K562 (cell line): ENCODE measurements at regions not wholly inside any gene's neighbourhood (a gene's known extent, or its start where the extent isn't known, plus 50 kb on each side); places are given as distances from the start of the nearest gene placed in this dataset.

Experiments used
- ATAC-seq: fragments of 200-7000 bp; cut with Tn5 transposase; 3 replicates; pipeline ENCODE4 v1.9.1; 2020; ENCODE audit warnings: moderate library complexity
- BruUV-seq: library from RNA; stranded (reverse); fragments of 400-500 nt; replicated peaks from 2 replicates; lab custom pipeline; 2021; lab: Mats Ljungman, UMichigan
- CTCF ChIA-PET: fragments of 300-600 bp; formaldehyde crosslinking; extraction: SDS; loops from one replicate; lab custom pipeline; 2021; ENCODE audit warnings: low intra/inter-chr PET ratio; lab: Yijun Ruan, JAX
- POLR2A ChIA-PET: fragments of 300-600, 350-650 bp; sonication (Branson Sonifier 250); formaldehyde crosslinking; extraction: SDS; loops from one replicate; lab custom pipeline; 2021; ENCODE audit warnings: antibody characterized with exemption, inconsistent platforms; lab: Yijun Ruan, JAX
- DNase-seq, 4 experiments: peaks; one replicate each; pipeline versions ENCODE4 v3.0.0 to v3.0.0-alpha.2; 2011 to 2018; ENCODE audit warnings: low spot score in 3 of 4, mixed read lengths in 3 of 4; ENCODE audit errors: extremely low read depth in 1 of 4
- FAIRE-seq: peaks from 2 replicates; lab custom pipeline; 2011; peaks lifted over from hg19 to GRCh38; lab: Jason Lieb, UNC
- H2AFZ ChIP-seq: 2 replicates; pipeline ENCODE4 v1.6.0; 2011; ENCODE audit warnings: low read depth, low read length, control low read depth, inconsistent platforms
- H3K27ac ChIP-seq: fragments of 200-600 bp; 3 replicates; pipeline ENCODE4 v1.8.0; 2011; ENCODE audit warnings: low read depth, mild to moderate bottlenecking, control low read depth, inconsistent platforms, low read length, moderate library complexity, mixed read lengths; ENCODE audit errors: extremely low read depth
- H3K27me3 ChIP-seq, 2 experiments: fragments of 300-600 bp in 1 of 2; 2 replicates in 1 of 2; 3 replicates in 1 of 2; pipeline versions ENCODE4 v1.6.0 to v1.8.0; 2011; ENCODE audit warnings: inconsistent platforms in 2 of 2, low read length in 2 of 2, mild to moderate bottlenecking in 1 of 2, mixed read lengths in 1 of 2, moderate library complexity in 1 of 2; ENCODE audit not compliant: control insufficient read depth in 2 of 2, insufficient read depth in 2 of 2
- H3K36me3 ChIP-seq: fragments of 300-600 bp; 3 replicates; pipeline ENCODE4 v1.8.0; 2011; ENCODE audit warnings: mild to moderate bottlenecking, low read length, inconsistent platforms; ENCODE audit not compliant: control insufficient read depth, insufficient read depth
- H3K4me1 ChIP-seq, 2 experiments: fragments of 200-600 bp in 1 of 2; replicated peaks in 1 of 2; 2 replicates in 1 of 2; 3 replicates in 1 of 2; pipeline versions ENCODE4 v1.5.1 to v1.8.0; 2011; ENCODE audit warnings: inconsistent platforms in 2 of 2, low read length in 2 of 2, mild to moderate bottlenecking in 1 of 2, mixed read lengths in 1 of 2, moderate library complexity in 1 of 2; ENCODE audit not compliant: control insufficient read depth in 2 of 2, insufficient read depth in 2 of 2
- H3K4me2 ChIP-seq: 2 replicates; pipeline ENCODE4 v1.6.1; 2011; ENCODE audit warnings: low read length, control low read depth, inconsistent platforms, mixed read lengths; ENCODE audit not compliant: insufficient read depth
- H3K4me3 ChIP-seq: fragments of 200-600 bp; sonication (generic), shearing (Covaris generic); 2 replicates; pipeline ENCODE4 v1.5.1; 2016; ENCODE audit warnings: control low read depth, inconsistent platforms
- H3K79me2 ChIP-seq: fragments of 200-600 bp; 3 replicates; pipeline ENCODE4 v1.8.0; 2011; ENCODE audit warnings: low read length, inconsistent platforms; ENCODE audit not compliant: control insufficient read depth, insufficient read depth
- H3K9ac ChIP-seq, 2 experiments: 2 replicates each; pipeline versions ENCODE4 v1.6.0 to v1.6.1; 2011; ENCODE audit warnings: low read depth in 2 of 2, low read length in 2 of 2, control low read depth in 1 of 2, inconsistent platforms in 1 of 2, mild to moderate bottlenecking in 1 of 2, mixed read lengths in 1 of 2; ENCODE audit not compliant: insufficient read depth in 1 of 2
- H3K9me1 ChIP-seq: one replicate; pipeline ENCODE4 v1.6.0; 2011; ENCODE audit warnings: inconsistent platforms, mild to moderate bottlenecking, low read length, moderate library complexity; ENCODE audit not compliant: control insufficient read depth, insufficient read depth
- H3K9me3 ChIP-seq: replicated peaks from 2 replicates; pipeline ENCODE4 v1.5.1; 2011; ENCODE audit warnings: low read depth, low read length, inconsistent platforms; ENCODE audit not compliant: control insufficient read depth, insufficient read depth
- H4K20me1 ChIP-seq: replicated peaks from 2 replicates; pipeline ENCODE4 v1.6.1; 2011; ENCODE audit warnings: low read length, inconsistent platforms, mixed read lengths; ENCODE audit not compliant: control insufficient read depth, insufficient read depth
- BDP1 ChIP-seq: IDR thresholded peaks from 3 replicates; pipeline ENCODE4 v1.6.1; 2011; ENCODE audit not compliant: insufficient read length, insufficient read depth
- ELF1 ChIP-seq: fragments of 200-800 bp; sonication (Bioruptor generic); IDR thresholded peaks from 2 replicates; pipeline ENCODE4 v1.6.1; 2016; ENCODE audit warnings: missing genetic modification characterization, missing compliant biosample characterization
- KLF16 ChIP-seq: IDR thresholded peaks from 2 replicates; pipeline ENCODE4 v1.6.1; 2016; ENCODE audit warnings: antibody characterized with exemption
- NR4A1 ChIP-seq, 2 experiments: fragments of 250-450 bp in 1 of 2; fragments of 450-650 bp in 1 of 2; sonication (Bioruptor Pico) in 1 of 2; IDR thresholded peaks; 2 replicates each; pipeline versions ENCODE4 v1.4.0 to v1.6.1; 2016 to 2020; ENCODE audit warnings: mild to moderate bottlenecking in 2 of 2, missing compliant biosample characterization in 1 of 2, missing genetic modification characterization in 1 of 2, moderate library complexity in 1 of 2
- RBM15 ChIP-seq: fragments of 200-400 bp; formaldehyde crosslinking; IDR thresholded peaks from 2 replicates; pipeline ENCODE4 v1.6.1; 2018; ENCODE audit warnings: mild to moderate bottlenecking, low read length, moderate library complexity; ENCODE audit not compliant: insufficient read depth
- RBM22 ChIP-seq: fragments of 200-400 bp; formaldehyde crosslinking; IDR thresholded peaks from 2 replicates; pipeline ENCODE4 v1.6.1; 2018; ENCODE audit warnings: low read length, low read depth; ENCODE audit not compliant: poor library complexity, severe bottlenecking
- SREBF2 ChIP-seq: sonication (generic); formaldehyde crosslinking; IDR thresholded peaks from 2 replicates; pipeline ENCODE4 v1.4.0; 2020; ENCODE audit warnings: mild to moderate bottlenecking, missing genetic modification reagents
- ZNF444 ChIP-seq: fragments of 250-450 bp; sonication (Bioruptor Pico); IDR thresholded peaks from 2 replicates; pipeline ENCODE4 v1.4.0; 2020; ENCODE audit warnings: mild to moderate bottlenecking, moderate library complexity
- ZNF77 ChIP-seq: fragments of 250-450 bp; sonication (Bioruptor Pico); IDR thresholded peaks from 2 replicates; pipeline ENCODE4 v1.5.0; 2020
- WGBS: fragments of 100-300 bp; shearing (Covaris generic); methylation state at CpG from one replicate; pipeline ENCODE4 v1.1.6; 2016; ENCODE audit warnings: low coverage, mixed read lengths; ENCODE audit not compliant: insufficient coverage; ENCODE audit errors: missing lambda C conversion rate; 5-methylcytosine and 5-hydroxymethylcytosine counted together
- in situ Hi-C: fragments of 300-500 bp; cut with MboI; formaldehyde crosslinking; loops from 4 replicates; pipeline ENCODE4 v1.15.0; 2018; ENCODE audit warnings: inconsistent platforms, mixed read lengths
- intact Hi-C: fragments of 100-400 bp; cut with micrococcal nuclease; formaldehyde crosslinking; loops from 2 replicates; pipeline ENCODE4 v1.14.2; 2022
- TF ChIP-seq, protein P1 (sequence below): sonication (generic); formaldehyde crosslinking; IDR thresholded peaks from 2 replicates; pipeline ENCODE4 v1.8.1; 2023; ENCODE audit warnings: mild to moderate bottlenecking, missing genetic modification reagents, moderate library complexity
- TF ChIP-seq, protein P2 (sequence below): fragments of 450-650 bp; IDR thresholded peaks from 2 replicates; pipeline ENCODE4 v1.7.1; 2018; ENCODE audit warnings: mild to moderate bottlenecking, low read depth; ENCODE audit not compliant: partially characterized antibody
- TF ChIP-seq, protein P3 (sequence below), 2 experiments: IDR thresholded peaks in 1 of 2; conservative IDR thresholded peaks in 1 of 2; 2 replicates each; pipeline ENCODE4 v1.6.1; 2016; ENCODE audit warnings: low read depth in 2 of 2, mild to moderate bottlenecking in 1 of 2, missing compliant biosample characterization in 1 of 2, missing genetic modification characterization in 1 of 2, moderate library complexity in 1 of 2
- TF ChIP-seq, protein P4 (sequence below): sonication (generic); formaldehyde crosslinking; IDR thresholded peaks from 2 replicates; pipeline ENCODE4 v1.5.0; 2020; ENCODE audit warnings: missing genetic modification reagents

DNA sequence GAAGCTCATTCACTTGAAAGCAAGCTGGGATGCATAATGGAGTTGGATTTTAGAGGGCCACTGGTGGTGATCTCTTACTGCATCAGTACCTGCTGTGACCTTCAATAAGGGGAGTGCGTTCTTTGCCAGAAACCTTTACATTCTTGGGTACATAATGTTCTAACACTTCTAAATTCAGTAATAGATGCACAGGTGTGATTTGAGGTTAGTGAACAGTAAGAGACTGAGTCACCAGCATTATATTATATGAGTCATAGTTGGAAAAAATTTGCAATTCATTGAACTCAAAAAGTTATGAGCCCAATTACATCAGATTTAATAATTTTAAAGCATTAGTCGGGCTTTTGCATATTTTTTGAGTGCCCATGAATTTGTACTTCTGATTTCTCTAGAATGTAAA lies 803.3 kb downstream of the ADCYAP1 start:
- 0% methylated on average over 2 of the region's 2 CpGs for WGBS
- Histone ChIP-seq H3K4me2 (no peak overlapping the region), H3K36me3 (no peaks in the 10 kb centered on the region), H3K9me3 (no peaks in the 10 kb centered on the region), H3K79me2 (no peaks in the 10 kb centered on the region), H3K4me3 (no peak overlapping the region), H3K27me3 (no peaks in the 10 kb centered on the region), H2AFZ (no peak overlapping the region), H3K4me1 (no peaks in the 10 kb centered on the region), H3K9me1 (no peaks in the 10 kb centered on the region), H3K27ac (no peak overlapping the region), H3K9ac (no peak overlapping the region), H4K20me1 (no peaks in the 10 kb centered on the region)
- ATAC-seq, result no peak
- no peak for FAIRE-seq
- in situ Hi-C loops, result no loop called here
- no peak for DNase-seq
- BruUV-seq, result no TSS peak
- POLR2A ChIA-PET, result interaction anchor here (1.2 kb wide), 1 partner anchor 16 kb away, joined by 4 read pairs; no protein-coding TSS in a partner anchor
- intact Hi-C loops, result no loop called here
- CTCF ChIA-PET, result no interaction called here
- no peak for TF ChIP-seq NR4A1 (CRISPR knock-in tag; IDR thresholded peaks at IDR 0.05)
- no peak for TF ChIP-seq NR4A1 (tag; IDR thresholded peaks at IDR 0.05)
- TF ChIP-seq, protein P1, sequence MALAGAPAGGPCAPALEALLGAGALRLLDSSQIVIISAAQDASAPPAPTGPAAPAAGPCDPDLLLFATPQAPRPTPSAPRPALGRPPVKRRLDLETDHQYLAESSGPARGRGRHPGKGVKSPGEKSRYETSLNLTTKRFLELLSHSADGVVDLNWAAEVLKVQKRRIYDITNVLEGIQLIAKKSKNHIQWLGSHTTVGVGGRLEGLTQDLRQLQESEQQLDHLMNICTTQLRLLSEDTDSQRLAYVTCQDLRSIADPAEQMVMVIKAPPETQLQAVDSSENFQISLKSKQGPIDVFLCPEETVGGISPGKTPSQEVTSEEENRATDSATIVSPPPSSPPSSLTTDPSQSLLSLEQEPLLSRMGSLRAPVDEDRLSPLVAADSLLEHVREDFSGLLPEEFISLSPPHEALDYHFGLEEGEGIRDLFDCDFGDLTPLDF (CRISPR knock-in tag), result no peak
- no peak for TF ChIP-seq BDP1
- no peak for TF ChIP-seq SREBF2 (CRISPR knock-in tag)
- no peak for TF ChIP-seq RBM22
- no peak for TF ChIP-seq ZNF77 (CRISPR knock-in tag)
- no peak for TF ChIP-seq RBM15
- TF ChIP-seq, protein P2, sequence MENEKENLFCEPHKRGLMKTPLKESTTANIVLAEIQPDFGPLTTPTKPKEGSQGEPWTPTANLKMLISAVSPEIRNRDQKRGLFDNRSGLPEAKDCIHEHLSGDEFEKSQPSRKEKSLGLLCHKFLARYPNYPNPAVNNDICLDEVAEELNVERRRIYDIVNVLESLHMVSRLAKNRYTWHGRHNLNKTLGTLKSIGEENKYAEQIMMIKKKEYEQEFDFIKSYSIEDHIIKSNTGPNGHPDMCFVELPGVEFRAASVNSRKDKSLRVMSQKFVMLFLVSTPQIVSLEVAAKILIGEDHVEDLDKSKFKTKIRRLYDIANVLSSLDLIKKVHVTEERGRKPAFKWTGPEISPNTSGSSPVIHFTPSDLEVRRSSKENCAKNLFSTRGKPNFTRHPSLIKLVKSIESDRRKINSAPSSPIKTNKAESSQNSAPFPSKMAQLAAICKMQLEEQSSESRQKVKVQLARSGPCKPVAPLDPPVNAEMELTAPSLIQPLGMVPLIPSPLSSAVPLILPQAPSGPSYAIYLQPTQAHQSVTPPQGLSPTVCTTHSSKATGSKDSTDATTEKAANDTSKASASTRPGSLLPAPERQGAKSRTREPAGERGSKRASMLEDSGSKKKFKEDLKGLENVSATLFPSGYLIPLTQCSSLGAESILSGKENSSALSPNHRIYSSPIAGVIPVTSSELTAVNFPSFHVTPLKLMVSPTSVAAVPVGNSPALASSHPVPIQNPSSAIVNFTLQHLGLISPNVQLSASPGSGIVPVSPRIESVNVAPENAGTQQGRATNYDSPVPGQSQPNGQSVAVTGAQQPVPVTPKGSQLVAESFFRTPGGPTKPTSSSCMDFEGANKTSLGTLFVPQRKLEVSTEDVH, result no peak
- TF ChIP-seq KLF16, result no peak
- TF ChIP-seq, protein P3, sequence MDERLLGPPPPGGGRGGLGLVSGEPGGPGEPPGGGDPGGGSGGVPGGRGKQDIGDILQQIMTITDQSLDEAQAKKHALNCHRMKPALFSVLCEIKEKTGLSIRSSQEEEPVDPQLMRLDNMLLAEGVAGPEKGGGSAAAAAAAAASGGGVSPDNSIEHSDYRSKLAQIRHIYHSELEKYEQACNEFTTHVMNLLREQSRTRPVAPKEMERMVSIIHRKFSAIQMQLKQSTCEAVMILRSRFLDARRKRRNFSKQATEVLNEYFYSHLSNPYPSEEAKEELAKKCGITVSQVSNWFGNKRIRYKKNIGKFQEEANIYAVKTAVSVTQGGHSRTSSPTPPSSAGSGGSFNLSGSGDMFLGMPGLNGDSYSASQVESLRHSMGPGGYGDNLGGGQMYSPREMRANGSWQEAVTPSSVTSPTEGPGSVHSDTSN (CRISPR knock-in tag; IDR thresholded peaks at IDR 0.05; ENCODE audit: low read depth), result no peak
- TF ChIP-seq, protein P3 (tag; conservative IDR thresholded peaks at IDR 0.05; ENCODE audit: low read depth), result no peak
- TF ChIP-seq, protein P4, sequence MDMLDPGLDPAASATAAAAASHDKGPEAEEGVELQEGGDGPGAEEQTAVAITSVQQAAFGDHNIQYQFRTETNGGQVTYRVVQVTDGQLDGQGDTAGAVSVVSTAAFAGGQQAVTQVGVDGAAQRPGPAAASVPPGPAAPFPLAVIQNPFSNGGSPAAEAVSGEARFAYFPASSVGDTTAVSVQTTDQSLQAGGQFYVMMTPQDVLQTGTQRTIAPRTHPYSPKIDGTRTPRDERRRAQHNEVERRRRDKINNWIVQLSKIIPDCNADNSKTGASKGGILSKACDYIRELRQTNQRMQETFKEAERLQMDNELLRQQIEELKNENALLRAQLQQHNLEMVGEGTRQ (CRISPR knock-in tag), result no peak
- no peak for TF ChIP-seq ZNF444 (CRISPR knock-in tag)
- TF ChIP-seq ELF1 (tag), result no peak
